NT2/D1 (cell line): ENCODE measurements at regions not wholly inside any gene's neighbourhood (a gene's known extent, or its start where the extent isn't known, plus 50 kb on each side); places are given as distances from the start of the nearest gene placed in this dataset.

Experiments used
- YY1 ChIP-seq: IDR thresholded peaks from 2 replicates; pipeline ENCODE4 v1.6.1; 2011; ENCODE audit not compliant: insufficient read length, insufficient read depth
- ZNF274 ChIP-seq: IDR thresholded peaks from 2 replicates; pipeline ENCODE4 v1.6.1; 2011; ENCODE audit warnings: mild to moderate bottlenecking, low read depth, low read length

- no peak for TF ChIP-seq ZNF274
- TF ChIP-seq YY1, result no peak
Observed at GRCh38 chr7:22579961-22580360, 80.0 kb upstream of the STEAP1B start.
